SU-DHL-6 (cell line): ENCODE measurements at regions not wholly inside any gene's neighbourhood (a gene's known extent, or its start where the extent isn't known, plus 50 kb on each side); places are given as distances from the start of the nearest gene placed in this dataset.

ENCODE experiments used
- CTCF ChIP-seq: fragments of 200-600 bp; sonication (generic); IDR thresholded peaks from one replicate; pipeline ENCODE4 v1.5.1; 2017; ENCODE audit warnings: antibody characterized with exemption, mild to moderate bottlenecking, low read length, moderate library complexity; ENCODE audit not compliant: insufficient read depth, poor library complexity, severe bottlenecking
- EZH2phosphoT487 ChIP-seq: fragments of 200-600 bp; sonication (generic), shearing (Covaris generic); conservative IDR thresholded peaks from 2 replicates; pipeline ENCODE4 v1.6.1; 2018; ENCODE audit warnings: mild to moderate bottlenecking, antibody characterized with exemption, low read length, moderate library complexity, mixed read lengths

DNA sequence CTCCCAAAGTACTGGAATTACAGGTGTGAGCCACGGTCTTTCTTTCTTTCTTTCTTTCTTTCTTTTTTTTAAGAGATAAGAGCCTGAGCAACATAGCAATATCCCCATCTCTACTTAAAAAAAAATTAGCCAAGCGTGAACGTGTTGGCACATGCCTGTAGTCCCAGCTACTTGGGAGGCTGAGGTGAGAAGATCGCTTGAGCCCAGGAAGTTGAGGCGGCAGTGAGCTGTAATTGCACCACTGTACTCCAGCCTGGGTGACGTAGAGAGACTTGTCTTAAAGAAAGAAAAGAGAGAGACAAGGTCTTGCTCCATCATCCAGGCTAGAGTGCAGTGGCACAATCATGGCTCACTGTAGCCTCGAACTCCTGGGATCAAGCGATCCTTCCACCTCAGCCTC is 162.0 kb upstream of the MLN start:
- TF ChIP-seq CTCF = no peak
- no peak for TF ChIP-seq EZH2phosphoT487
